WTC11 (cell line): ENCODE measurements at regions not wholly inside any gene's neighbourhood (a gene's known extent, or its start where the extent isn't known, plus 50 kb on each side); places are given as distances from the start of the nearest gene placed in this dataset.

Source experiments
- ATAC-seq: fragments of 200-7000 bp; cut with Tn5 transposase; 2 replicates; pipeline ENCODE4 v1.10.0; 2021; ENCODE audit warnings: mild to moderate bottlenecking, moderate library complexity
- CTCF ChIA-PET: fragments of 300-600 bp; sonication (Branson Sonifier 250); formaldehyde crosslinking; loops from one replicate; lab custom pipeline; 2021; ENCODE audit warnings: antibody characterized with exemption; lab: Charles Lee
- POLR2A ChIA-PET: fragments of 350-600 bp; sonication (Branson Sonifier 250); formaldehyde crosslinking; loops from one replicate; lab custom pipeline; 2021; ENCODE audit warnings: antibody characterized with exemption; lab: Charles Lee
- DNase-seq: peaks from one replicate; pipeline ENCODE4 v3.0.0; 2021; ENCODE audit warnings: low spot score
- H3K27ac Mint-ChIP-seq: 2 replicates; pipeline ENCODE4 v1.8.0; 2021; ENCODE audit warnings: mixed read lengths
- H3K27me3 Mint-ChIP-seq: 2 replicates; pipeline ENCODE4 v1.8.0; 2021; ENCODE audit warnings: low read depth, mild to moderate bottlenecking, moderate library complexity, mixed read lengths
- H3K36me3 Mint-ChIP-seq: 2 replicates; pipeline ENCODE4 v1.8.0; 2021; ENCODE audit warnings: mixed read lengths
- H3K4me1 Mint-ChIP-seq: 2 replicates; pipeline ENCODE4 v1.8.0; 2022; ENCODE audit warnings: mixed read lengths
- H3K4me3 Mint-ChIP-seq: 2 replicates; pipeline ENCODE4 v1.8.0; 2021; ENCODE audit warnings: mild to moderate bottlenecking, moderate library complexity, mixed read lengths
- H3K9me3 Mint-ChIP-seq: 2 replicates; pipeline ENCODE4 v1.8.0; 2021; ENCODE audit warnings: mixed read lengths
- ATF1 ChIP-seq: sonication (generic); formaldehyde crosslinking; IDR thresholded peaks from 2 replicates; pipeline ENCODE4 v1.8.1; 2023; ENCODE audit warnings: mild to moderate bottlenecking, moderate library complexity, missing genetic modification reagents
- ATF3 ChIP-seq: sonication (generic); formaldehyde crosslinking; conservative IDR thresholded peaks from 2 replicates; pipeline ENCODE4 v1.8.1; 2022; ENCODE audit warnings: mild to moderate bottlenecking, missing genetic modification reagents
- ESRRA ChIP-seq: sonication (generic); formaldehyde crosslinking; IDR thresholded peaks from 2 replicates; pipeline ENCODE4 v1.8.1; 2022; ENCODE audit warnings: mild to moderate bottlenecking, missing genetic modification reagents, borderline replicate concordance
- FOXJ3 ChIP-seq: sonication (generic); formaldehyde crosslinking; IDR thresholded peaks from 2 replicates; pipeline ENCODE4 v1.9.0; 2021; ENCODE audit warnings: missing genetic modification reagents, mild to moderate bottlenecking, borderline replicate concordance
- GRHL2 ChIP-seq: fragments of 250-450 bp; sonication (Bioruptor Pico); IDR thresholded peaks from 2 replicates; pipeline ENCODE4 v1.8.0; 2022; ENCODE audit warnings: mild to moderate bottlenecking, moderate library complexity; ENCODE audit not compliant: insufficient replicate concordance, severe bottlenecking
- HMGXB4 ChIP-seq: sonication (generic); formaldehyde crosslinking; IDR thresholded peaks from 2 replicates; pipeline ENCODE4 v1.8.1; 2023; ENCODE audit warnings: mild to moderate bottlenecking, moderate library complexity, missing genetic modification reagents
- IRF1 ChIP-seq: sonication (generic); formaldehyde crosslinking; IDR thresholded peaks from 2 replicates; pipeline ENCODE4 v1.8.0; 2023; ENCODE audit warnings: missing genetic modification reagents
- MAX ChIP-seq: sonication (generic); formaldehyde crosslinking; IDR thresholded peaks from 2 replicates; pipeline ENCODE4 v1.8.0; 2022; ENCODE audit warnings: mild to moderate bottlenecking, missing genetic modification reagents
- MLX ChIP-seq: sonication (generic); formaldehyde crosslinking; IDR thresholded peaks from 2 replicates; pipeline ENCODE4 v1.8.1; 2023; ENCODE audit warnings: mild to moderate bottlenecking, missing genetic modification reagents, moderate library complexity
- NR1H2 ChIP-seq: sonication (generic); formaldehyde crosslinking; IDR thresholded peaks from 2 replicates; pipeline ENCODE4 v1.9.0; 2021; ENCODE audit warnings: mild to moderate bottlenecking, moderate library complexity, missing genetic modification reagents
- PRDM15 ChIP-seq: sonication (generic); formaldehyde crosslinking; IDR thresholded peaks from 2 replicates; pipeline ENCODE4 v1.8.0; 2022; ENCODE audit warnings: missing genetic modification reagents
- RORB ChIP-seq: fragments of 250-450 bp; sonication (Bioruptor Pico); IDR thresholded peaks from 2 replicates; pipeline ENCODE4 v1.9.0; 2021; ENCODE audit warnings: mild to moderate bottlenecking
- TP53 ChIP-seq: sonication (generic); formaldehyde crosslinking; IDR thresholded peaks from 2 replicates; pipeline ENCODE4 v1.8.1; 2023; ENCODE audit warnings: mild to moderate bottlenecking, missing genetic modification reagents
- ZBTB21 ChIP-seq: sonication (generic); formaldehyde crosslinking; IDR thresholded peaks from 2 replicates; pipeline ENCODE4 v1.8.1; 2023; ENCODE audit warnings: mild to moderate bottlenecking, missing genetic modification reagents, borderline replicate concordance
- ZMAT4 ChIP-seq: fragments of 250-450 bp; sonication (Bioruptor Pico); IDR thresholded peaks from 2 replicates; pipeline ENCODE4 v1.9.0; 2021; ENCODE audit warnings: mild to moderate bottlenecking
- ZNF219 ChIP-seq: sonication (generic); formaldehyde crosslinking; IDR thresholded peaks from 2 replicates; pipeline ENCODE4 v1.8.0; 2023; ENCODE audit warnings: missing genetic modification reagents, mild to moderate bottlenecking, borderline replicate concordance
- ZNF425 ChIP-seq: fragments of 250-450 bp; sonication (Bioruptor Pico); conservative IDR thresholded peaks from 2 replicates; pipeline ENCODE4 v1.9.0; 2021; ENCODE audit warnings: mild to moderate bottlenecking

- H3K36me3 Mint-ChIP-seq: peaks cover 18% of the 10 kb centered on the region
- TF ChIP-seq ATF3 (no peak), HMGXB4 (CRISPR knock-in tag) (no peak), NR1H2 (no peak), PRDM15 (CRISPR knock-in tag) (no peak), ZBTB21 (no peak), ZMAT4 (CRISPR knock-in tag) (no peak)
- TF ChIP-seq, all 79 proteins: peak for 0
- ATAC-seq (no peak), DNase-seq (no peak)
- Mint-ChIP-seq H3K27ac (no peak overlapping the region), H3K4me3 (no peak overlapping the region), H3K9me3 (peaks cover 14% of the 10 kb centered on the region), H3K27me3 (peaks cover 2% of the 10 kb centered on the region), H3K4me1 (no peaks in the 10 kb centered on the region)
- CTCF ChIA-PET: interaction anchor here (1.7 kb wide), 1 partner anchor 25 kb away, joined by 4 read pairs; no protein-coding TSS in a partner anchor
- POLR2A ChIA-PET: no interaction called here
Observed at GRCh38 chr1:2946999-2947690, 74.1 kb upstream of the ACTRT2 start.

- ChIA-PET POLR2A (no interaction called here), CTCF (interaction anchor here (0.5 to 1.7 kb wide), 2 partner anchors 26 to 477 kb away, joined by 4 read pairs; no protein-coding TSS in a partner anchor)
- Mint-ChIP-seq H3K4me3 (no peak overlapping the region), H3K4me1 (no peaks in the 10 kb centered on the region), H3K36me3 (peaks cover 22% of the 10 kb centered on the region), H3K9me3 (peaks cover 15% of the 10 kb centered on the region), H3K27ac (no peak overlapping the region), H3K27me3 (no peaks in the 10 kb centered on the region; the same call in none of the 2 replicates)
- DNase-seq (no peak), ATAC-seq (no peak)
- TF ChIP-seq ESRRA: no peak
- no peak for TF ChIP-seq MAX (CRISPR knock-in tag)
- no peak for TF ChIP-seq FOXJ3 (CRISPR knock-in tag)
- no peak for TF ChIP-seq GRHL2 (CRISPR knock-in tag)
- no peak for TF ChIP-seq ZNF219 (CRISPR knock-in tag)
- no peak for TF ChIP-seq IRF1 (CRISPR knock-in tag)
- no peak for TF ChIP-seq MLX (CRISPR knock-in tag)
- TF ChIP-seq PRDM15 (CRISPR knock-in tag): no peak
- TF ChIP-seq TP53 (CRISPR knock-in tag): no peak
- no peak for TF ChIP-seq ATF1 (CRISPR knock-in tag)
- TF ChIP-seq RORB: no peak
- no peak for TF ChIP-seq ZNF425 (CRISPR knock-in tag)
Observed at GRCh38 chr1:2948001-2948750, 73.1 kb upstream of the ACTRT2 start.
